SK-N-SH (cell line): ENCODE measurements at regions not wholly inside any gene's neighbourhood (a gene's known extent, or its start where the extent isn't known, plus 50 kb on each side); places are given as distances from the start of the nearest gene placed in this dataset.

ENCODE experiments used
- CTCF ChIA-PET: fragments of 300-600, 350-600 bp; formaldehyde crosslinking; extraction: SDS; loops from one replicate; lab custom pipeline; 2021; lab: Yijun Ruan, JAX
- POLR2A ChIA-PET: fragments of 350-600 bp; sonication (Branson Sonifier 250); formaldehyde crosslinking; extraction: SDS; loops from one replicate; lab custom pipeline; 2020; ENCODE audit warnings: antibody characterized with exemption, inconsistent platforms; lab: Yijun Ruan, JAX
- DNase-seq: peaks from one replicate; pipeline ENCODE4 v3.0.0; 2012
- H2AFZ ChIP-seq: fragments of 200-600 bp; sonication (generic); 2 replicates; pipeline ENCODE4 v1.8.1; 2016; ENCODE audit warnings: antibody characterized with exemption, mild to moderate bottlenecking, low read depth
- H3F3A ChIP-seq: fragments of 200-600 bp; sonication (generic); replicated peaks from 2 replicates; pipeline ENCODE3; 2016; ENCODE audit warnings: antibody characterized with exemption, mild to moderate bottlenecking; ENCODE audit not compliant: insufficient read depth
- H3K27ac ChIP-seq, 2 experiments: fragments of 200-500 bp in 1 of 2; fragments of 200-600 bp in 1 of 2; sonication (Bioruptor generic) in 1 of 2; sonication (generic), shearing (Covaris generic) in 1 of 2; 2 replicates each; pipeline versions ENCODE4 v1.5.1 to v1.6.1; 2014 to 2016; ENCODE audit warnings: low read depth in 2 of 2, inconsistent platforms in 1 of 2, low read length in 1 of 2, mild to moderate bottlenecking in 1 of 2, mixed read lengths in 1 of 2
- H3K27me3 ChIP-seq: fragments of 200-600 bp; sonication (generic), shearing (Covaris generic); 2 replicates; pipeline ENCODE4 v1.6.1; 2016; ENCODE audit warnings: mixed run types; ENCODE audit not compliant: insufficient read depth
- H3K36me3 ChIP-seq, 2 experiments: fragments of 200-500 bp in 1 of 2; fragments of 200-600 bp in 1 of 2; sonication (Bioruptor generic) in 1 of 2; sonication (generic) in 1 of 2; replicated peaks in 1 of 2; 2 replicates each; pipeline versions ENCODE3 to v1.5.1; 2014 to 2016; ENCODE audit warnings: low read length in 1 of 2, mild to moderate bottlenecking in 1 of 2; ENCODE audit not compliant: insufficient read depth in 2 of 2, control insufficient read depth in 1 of 2
- H3K4me1 ChIP-seq, 2 experiments: fragments of 200-500 bp in 1 of 2; fragments of 200-600 bp in 1 of 2; sonication (Bioruptor generic) in 1 of 2; sonication (generic), shearing (Covaris generic) in 1 of 2; 2 replicates each; pipeline versions ENCODE4 v1.5.1 to v1.6.1; 2014 to 2016; ENCODE audit warnings: low read depth in 1 of 2, low read length in 1 of 2, mixed run types in 1 of 2; ENCODE audit not compliant: insufficient read depth in 2 of 2, control insufficient read depth in 1 of 2
- H3K4me2 ChIP-seq: fragments of 200-600 bp; sonication (generic), shearing (Covaris generic); 2 replicates; pipeline ENCODE4 v1.6.1; 2017; ENCODE audit warnings: mixed run types
- H3K4me3 ChIP-seq, 2 experiments: fragments of 200-500 bp in 1 of 2; fragments of 200-600 bp in 1 of 2; sonication (Bioruptor generic) in 1 of 2; sonication (generic), shearing (Covaris generic) in 1 of 2; 2 replicates each; pipeline versions ENCODE4 v1.5.1 to v1.8.1; 2014 to 2016; ENCODE audit warnings: low read depth in 2 of 2, inconsistent platforms in 1 of 2, low read length in 1 of 2, mild to moderate bottlenecking in 1 of 2, mixed read lengths in 1 of 2, moderate library complexity in 1 of 2
- H3K79me2 ChIP-seq: fragments of 200-600 bp; sonication (generic); 2 replicates; pipeline ENCODE4 v1.8.1; 2017; ENCODE audit warnings: mild to moderate bottlenecking; ENCODE audit not compliant: insufficient read depth
- H3K9ac ChIP-seq: fragments of 200-600 bp; sonication (generic); 2 replicates; pipeline ENCODE4 v1.6.1; 2017; ENCODE audit warnings: mixed run types
- H3K9me2 ChIP-seq: fragments of 200-600 bp; sonication (generic); 2 replicates; pipeline ENCODE4 v1.6.1; 2017; ENCODE audit warnings: mixed run types
- H3K9me3 ChIP-seq: fragments of 200-600 bp; sonication (generic); 2 replicates; pipeline ENCODE4 v1.6.1; 2017; ENCODE audit warnings: mixed run types, mild to moderate bottlenecking, moderate library complexity
- H4K20me1 ChIP-seq: fragments of 200-600 bp; sonication (generic); 2 replicates; pipeline ENCODE4 v1.6.1; 2017; ENCODE audit warnings: mild to moderate bottlenecking, mixed run types; ENCODE audit not compliant: insufficient read depth
- CTCF ChIP-seq: fragments of 200-600 bp; sonication (generic); IDR thresholded peaks from 2 replicates; pipeline ENCODE4 v1.6.1; 2017; ENCODE audit warnings: antibody characterized with exemption, mild to moderate bottlenecking, moderate library complexity
- MXI1 ChIP-seq: IDR thresholded peaks from 2 replicates; pipeline ENCODE4 v1.6.1; 2012; ENCODE audit warnings: mild to moderate bottlenecking, low read depth, low read length, improper control_type of control experiment
- NRF1 ChIP-seq: IDR thresholded peaks from 2 replicates; pipeline ENCODE4 v1.6.1; 2012; ENCODE audit warnings: low read depth, mild to moderate bottlenecking, low read length
- PBX3 ChIP-seq: IDR thresholded peaks from 2 replicates; pipeline ENCODE4; 2012
- RFX5 ChIP-seq: IDR thresholded peaks from 2 replicates; pipeline ENCODE4 v1.6.1; 2012; ENCODE audit warnings: mild to moderate bottlenecking, improper control_type of control experiment, low read length
- WGBS: methylation state at CpG from one replicate; pipeline ENCODE4 v1.1.6; 2017; ENCODE audit warnings: low lambda C conversion rate; 5-methylcytosine and 5-hydroxymethylcytosine counted together
- TF ChIP-seq, protein P1 (sequence below): IDR thresholded peaks from 2 replicates; pipeline ENCODE4 v1.4.0; 2012; ENCODE audit warnings: low read depth, borderline replicate concordance

GRCh38 chr7:54477083-54477482, 65.1 kb upstream of the VSTM2A start:
- Histone ChIP-seq H3K79me2 (no peaks in the 10 kb centered on the region), H3K9me2 (no peaks in the 10 kb centered on the region), H3K9ac (no peak overlapping the region), H3K4me2 (no peak overlapping the region), H3F3A (no peaks in the 10 kb centered on the region), H4K20me1 (no peaks in the 10 kb centered on the region), H3K4me1 (no peaks in the 10 kb centered on the region), H3K36me3 (no peaks in the 10 kb centered on the region)
- no peak for DNase-seq
- POLR2A ChIA-PET: no interaction called here
- TF ChIP-seq CTCF (peak; percentile 29), RFX5 (no peak)
- TF ChIP-seq, all 33 proteins: peak for 1
- Histone ChIP-seq H3K27ac (no peak overlapping the region), H2AFZ (no peak overlapping the region), H3K4me3 (no peak overlapping the region), H3K27me3 (no peaks in the 10 kb centered on the region), H3K9me3 (0 out of 2 replicates have a peak, but pooled peaks cover 13% of the 10 kb centered on the region)
- CTCF ChIA-PET: interaction anchor here (0.7 to 1.2 kb wide), 2 partner anchors 11 to 278 kb away, joined by 3 to 5 read pairs; no protein-coding TSS in a partner anchor
- 29% methylated on average over 1 of the region's 1 CpG for WGBS

DNA sequence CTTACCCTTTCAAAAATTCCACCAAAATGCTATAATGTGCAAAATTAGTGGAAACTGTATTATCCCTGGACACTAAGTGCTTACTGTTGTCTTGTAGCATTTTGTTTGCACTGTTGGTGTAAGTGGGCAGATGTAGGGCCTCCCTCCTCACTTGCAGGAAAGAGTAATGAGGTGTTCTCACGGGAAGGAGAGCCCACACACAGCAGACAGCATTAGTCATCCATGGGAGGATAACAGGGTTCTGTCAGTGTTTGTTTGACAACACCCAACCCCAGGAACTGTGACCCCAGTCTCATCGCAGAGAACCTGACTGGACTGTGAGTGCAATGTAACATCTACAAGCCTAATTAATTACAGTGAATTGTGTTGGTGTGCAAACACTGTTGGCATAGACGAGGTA, 58.7 kb upstream of the VSTM2A start:
- H3F3A ChIP-seq: no peaks in the 10 kb centered on the region
- H3K9ac ChIP-seq: no peak overlapping the region
- CTCF ChIA-PET: no interaction called here
- H3K4me1 ChIP-seq: no peaks in the 10 kb centered on the region
- no peaks in the 10 kb centered on the region for H3K36me3 ChIP-seq
- no peak overlapping the region for H3K27ac ChIP-seq
- H4K20me1 ChIP-seq: no peaks in the 10 kb centered on the region
- WGBS: 33% methylated on average over 3 of the region's 3 CpGs
- no peak overlapping the region for H2AFZ ChIP-seq
- H3K27me3 ChIP-seq: no peaks in the 10 kb centered on the region
- 0 out of 2 replicates have a peak, but pooled peaks cover 5% of the 10 kb centered on the region for H3K9me2 ChIP-seq
- 0 out of 2 replicates have a peak, but pooled peaks cover 9% of the 10 kb centered on the region for H3K9me3 ChIP-seq
- no peak overlapping the region for H3K4me2 ChIP-seq
- H3K79me2 ChIP-seq: no peaks in the 10 kb centered on the region
- no peak for DNase-seq
- no peak for TF ChIP-seq PBX3
- TF ChIP-seq NRF1: no peak
- no peak for TF ChIP-seq MXI1
- TF ChIP-seq, protein P1, sequence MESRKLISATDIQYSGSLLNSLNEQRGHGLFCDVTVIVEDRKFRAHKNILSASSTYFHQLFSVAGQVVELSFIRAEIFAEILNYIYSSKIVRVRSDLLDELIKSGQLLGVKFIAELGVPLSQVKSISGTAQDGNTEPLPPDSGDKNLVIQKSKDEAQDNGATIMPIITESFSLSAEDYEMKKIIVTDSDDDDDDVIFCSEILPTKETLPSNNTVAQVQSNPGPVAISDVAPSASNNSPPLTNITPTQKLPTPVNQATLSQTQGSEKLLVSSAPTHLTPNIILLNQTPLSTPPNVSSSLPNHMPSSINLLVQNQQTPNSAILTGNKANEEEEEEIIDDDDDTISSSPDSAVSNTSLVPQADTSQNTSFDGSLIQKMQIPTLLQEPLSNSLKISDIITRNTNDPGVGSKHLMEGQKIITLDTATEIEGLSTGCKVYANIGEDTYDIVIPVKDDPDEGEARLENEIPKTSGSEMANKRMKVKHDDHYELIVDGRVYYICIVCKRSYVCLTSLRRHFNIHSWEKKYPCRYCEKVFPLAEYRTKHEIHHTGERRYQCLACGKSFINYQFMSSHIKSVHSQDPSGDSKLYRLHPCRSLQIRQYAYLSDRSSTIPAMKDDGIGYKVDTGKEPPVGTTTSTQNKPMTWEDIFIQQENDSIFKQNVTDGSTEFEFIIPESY: no peak
- POLR2A ChIA-PET: no interaction called here
- no peak overlapping the region for H3K4me3 ChIP-seq
